ENCODE measurements at regions not wholly inside any gene's neighbourhood (a gene's known extent, or its start where the extent isn't known, plus 50 kb on each side); places are given as distances from the start of the nearest gene placed in this dataset.

DNA sequence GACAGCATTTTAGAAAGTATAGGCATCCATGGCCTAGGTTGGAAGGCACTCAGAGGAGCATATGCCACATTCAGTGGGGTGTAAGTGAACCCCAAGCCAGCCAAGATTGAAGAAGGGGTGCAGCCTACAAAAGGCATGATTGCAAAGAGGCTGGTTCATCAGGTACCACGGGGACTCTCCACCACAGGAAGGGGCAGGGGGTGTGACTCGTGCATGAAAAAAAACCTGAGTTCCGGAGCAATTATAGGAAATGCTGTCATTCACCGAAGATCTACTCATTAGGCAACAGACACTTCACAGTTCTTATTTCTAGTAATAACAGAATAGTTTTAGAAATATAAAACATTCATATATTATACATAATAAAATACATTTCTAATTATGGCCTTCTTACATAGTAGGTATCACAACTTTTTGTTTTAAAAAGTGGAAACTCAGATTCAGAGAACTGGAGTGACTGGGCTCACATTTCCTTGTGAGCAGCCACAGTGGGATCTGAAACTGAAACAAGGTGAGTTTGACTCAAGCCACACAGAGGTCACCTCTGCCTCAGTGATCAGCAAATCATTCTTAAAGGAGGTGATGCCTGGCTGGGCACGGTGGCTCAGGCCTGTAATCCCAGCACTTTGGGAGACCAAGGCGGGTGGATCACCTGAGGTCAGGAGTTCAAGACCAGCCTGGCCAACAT is 188.4 kb upstream of the GYPC start:
- TF ChIP-seq, protein P1, sequence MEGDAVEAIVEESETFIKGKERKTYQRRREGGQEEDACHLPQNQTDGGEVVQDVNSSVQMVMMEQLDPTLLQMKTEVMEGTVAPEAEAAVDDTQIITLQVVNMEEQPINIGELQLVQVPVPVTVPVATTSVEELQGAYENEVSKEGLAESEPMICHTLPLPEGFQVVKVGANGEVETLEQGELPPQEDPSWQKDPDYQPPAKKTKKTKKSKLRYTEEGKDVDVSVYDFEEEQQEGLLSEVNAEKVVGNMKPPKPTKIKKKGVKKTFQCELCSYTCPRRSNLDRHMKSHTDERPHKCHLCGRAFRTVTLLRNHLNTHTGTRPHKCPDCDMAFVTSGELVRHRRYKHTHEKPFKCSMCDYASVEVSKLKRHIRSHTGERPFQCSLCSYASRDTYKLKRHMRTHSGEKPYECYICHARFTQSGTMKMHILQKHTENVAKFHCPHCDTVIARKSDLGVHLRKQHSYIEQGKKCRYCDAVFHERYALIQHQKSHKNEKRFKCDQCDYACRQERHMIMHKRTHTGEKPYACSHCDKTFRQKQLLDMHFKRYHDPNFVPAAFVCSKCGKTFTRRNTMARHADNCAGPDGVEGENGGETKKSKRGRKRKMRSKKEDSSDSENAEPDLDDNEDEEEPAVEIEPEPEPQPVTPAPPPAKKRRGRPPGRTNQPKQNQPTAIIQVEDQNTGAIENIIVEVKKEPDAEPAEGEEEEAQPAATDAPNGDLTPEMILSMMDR (IDR thresholded peaks at IDR 0.05) = no peak
- TF ChIP-seq POLR2A (IDR thresholded peaks at IDR 0.05) = no peak
